ENCODE measurements at regions not wholly inside any gene's neighbourhood (a gene's known extent, or its start where the extent isn't known, plus 50 kb on each side); places are given as distances from the start of the nearest gene placed in this dataset.

DNA sequence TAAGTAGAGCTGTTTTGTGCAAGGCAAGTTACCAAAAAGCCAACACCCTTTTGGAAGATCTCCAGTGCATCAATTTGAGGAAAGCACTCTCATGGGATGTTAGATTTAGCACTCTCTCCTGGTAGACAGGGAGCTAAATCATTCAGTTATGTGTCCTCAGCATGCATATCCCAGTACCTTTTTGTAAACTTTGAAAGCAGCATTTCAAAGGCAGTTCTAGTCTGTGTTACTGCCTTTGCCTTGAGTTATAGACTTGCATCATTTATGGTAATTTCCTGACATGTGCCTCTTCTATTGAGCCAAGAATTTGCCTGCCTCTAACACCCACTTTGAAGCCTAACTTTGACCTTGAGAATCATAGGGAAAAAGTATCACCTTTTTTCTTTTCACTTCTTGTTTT, 120.6 kb downstream of the KIF4B start:
- TF ChIP-seq, protein P1, sequence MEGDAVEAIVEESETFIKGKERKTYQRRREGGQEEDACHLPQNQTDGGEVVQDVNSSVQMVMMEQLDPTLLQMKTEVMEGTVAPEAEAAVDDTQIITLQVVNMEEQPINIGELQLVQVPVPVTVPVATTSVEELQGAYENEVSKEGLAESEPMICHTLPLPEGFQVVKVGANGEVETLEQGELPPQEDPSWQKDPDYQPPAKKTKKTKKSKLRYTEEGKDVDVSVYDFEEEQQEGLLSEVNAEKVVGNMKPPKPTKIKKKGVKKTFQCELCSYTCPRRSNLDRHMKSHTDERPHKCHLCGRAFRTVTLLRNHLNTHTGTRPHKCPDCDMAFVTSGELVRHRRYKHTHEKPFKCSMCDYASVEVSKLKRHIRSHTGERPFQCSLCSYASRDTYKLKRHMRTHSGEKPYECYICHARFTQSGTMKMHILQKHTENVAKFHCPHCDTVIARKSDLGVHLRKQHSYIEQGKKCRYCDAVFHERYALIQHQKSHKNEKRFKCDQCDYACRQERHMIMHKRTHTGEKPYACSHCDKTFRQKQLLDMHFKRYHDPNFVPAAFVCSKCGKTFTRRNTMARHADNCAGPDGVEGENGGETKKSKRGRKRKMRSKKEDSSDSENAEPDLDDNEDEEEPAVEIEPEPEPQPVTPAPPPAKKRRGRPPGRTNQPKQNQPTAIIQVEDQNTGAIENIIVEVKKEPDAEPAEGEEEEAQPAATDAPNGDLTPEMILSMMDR (IDR thresholded peaks at IDR 0.05) = no peak
- TF ChIP-seq, protein P2, sequence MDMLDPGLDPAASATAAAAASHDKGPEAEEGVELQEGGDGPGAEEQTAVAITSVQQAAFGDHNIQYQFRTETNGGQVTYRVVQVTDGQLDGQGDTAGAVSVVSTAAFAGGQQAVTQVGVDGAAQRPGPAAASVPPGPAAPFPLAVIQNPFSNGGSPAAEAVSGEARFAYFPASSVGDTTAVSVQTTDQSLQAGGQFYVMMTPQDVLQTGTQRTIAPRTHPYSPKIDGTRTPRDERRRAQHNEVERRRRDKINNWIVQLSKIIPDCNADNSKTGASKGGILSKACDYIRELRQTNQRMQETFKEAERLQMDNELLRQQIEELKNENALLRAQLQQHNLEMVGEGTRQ (CRISPR knock-in tag; IDR thresholded peaks at IDR 0.05) = no peak
